ENCODE measurements at regions not wholly inside any gene's neighbourhood (a gene's known extent, or its start where the extent isn't known, plus 50 kb on each side); places are given as distances from the start of the nearest gene placed in this dataset.

DNA sequence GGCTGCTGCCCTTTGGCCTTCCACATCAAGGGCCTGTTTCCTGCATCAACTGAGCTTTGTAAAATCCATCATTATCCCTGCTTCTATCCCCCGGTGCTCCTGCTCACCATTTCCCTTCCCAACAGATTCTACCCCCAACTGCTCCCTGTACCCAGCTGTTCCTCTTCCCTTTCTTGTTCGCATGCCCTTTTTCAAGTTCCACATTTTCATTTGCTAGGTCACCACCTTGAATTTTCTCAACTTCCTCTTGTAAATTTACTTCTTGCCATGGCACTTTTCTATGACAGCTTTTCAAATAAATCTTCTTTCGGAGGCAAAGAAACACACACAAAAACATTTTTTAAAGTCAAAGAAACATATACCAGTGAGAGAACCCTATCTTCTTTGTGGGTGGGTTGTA, 330.5 kb upstream of the ADGRL2 start:
- ATAC-seq (no peak), DNase-seq (no peak)
- Histone ChIP-seq H3K4me1 (no peaks in the 10 kb centered on the region), H3K27me3 (no peaks in the 10 kb centered on the region), H3K27ac (no peak overlapping the region), H3K36me3 (no peaks in the 10 kb centered on the region), H3K9me3 (no peaks in the 10 kb centered on the region), H3K4me3 (no peak overlapping the region)
- TF ChIP-seq, protein P1, sequence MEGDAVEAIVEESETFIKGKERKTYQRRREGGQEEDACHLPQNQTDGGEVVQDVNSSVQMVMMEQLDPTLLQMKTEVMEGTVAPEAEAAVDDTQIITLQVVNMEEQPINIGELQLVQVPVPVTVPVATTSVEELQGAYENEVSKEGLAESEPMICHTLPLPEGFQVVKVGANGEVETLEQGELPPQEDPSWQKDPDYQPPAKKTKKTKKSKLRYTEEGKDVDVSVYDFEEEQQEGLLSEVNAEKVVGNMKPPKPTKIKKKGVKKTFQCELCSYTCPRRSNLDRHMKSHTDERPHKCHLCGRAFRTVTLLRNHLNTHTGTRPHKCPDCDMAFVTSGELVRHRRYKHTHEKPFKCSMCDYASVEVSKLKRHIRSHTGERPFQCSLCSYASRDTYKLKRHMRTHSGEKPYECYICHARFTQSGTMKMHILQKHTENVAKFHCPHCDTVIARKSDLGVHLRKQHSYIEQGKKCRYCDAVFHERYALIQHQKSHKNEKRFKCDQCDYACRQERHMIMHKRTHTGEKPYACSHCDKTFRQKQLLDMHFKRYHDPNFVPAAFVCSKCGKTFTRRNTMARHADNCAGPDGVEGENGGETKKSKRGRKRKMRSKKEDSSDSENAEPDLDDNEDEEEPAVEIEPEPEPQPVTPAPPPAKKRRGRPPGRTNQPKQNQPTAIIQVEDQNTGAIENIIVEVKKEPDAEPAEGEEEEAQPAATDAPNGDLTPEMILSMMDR (IDR thresholded peaks at IDR 0.05) = no peak
- intact Hi-C loops (cut with DNase I) = no loop called here

DNA sequence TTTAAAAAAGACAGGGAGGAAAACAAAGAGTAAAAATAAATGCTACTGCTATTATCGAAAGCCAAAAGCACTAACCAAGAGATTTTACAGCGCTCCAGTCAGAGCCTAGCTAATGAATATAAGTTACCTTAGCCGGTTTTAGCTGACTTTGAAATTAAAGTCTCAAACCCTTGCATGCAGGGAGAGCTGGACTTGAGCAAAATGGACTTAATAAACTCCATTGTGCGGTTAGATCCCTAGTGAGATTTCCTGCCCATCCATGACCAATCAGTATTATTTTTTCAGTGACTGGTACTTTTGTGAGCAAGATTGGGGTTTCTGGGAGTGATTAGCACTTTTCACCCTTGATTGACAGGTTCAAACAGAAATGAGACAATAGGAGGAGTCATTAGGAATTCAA, 333.4 kb upstream of the ADGRL2 start:
- no peak for ATAC-seq
- H3K27ac ChIP-seq = no peak overlapping the region
- TF ChIP-seq, protein P1 (IDR thresholded peaks at IDR 0.05) = no peak

DNA sequence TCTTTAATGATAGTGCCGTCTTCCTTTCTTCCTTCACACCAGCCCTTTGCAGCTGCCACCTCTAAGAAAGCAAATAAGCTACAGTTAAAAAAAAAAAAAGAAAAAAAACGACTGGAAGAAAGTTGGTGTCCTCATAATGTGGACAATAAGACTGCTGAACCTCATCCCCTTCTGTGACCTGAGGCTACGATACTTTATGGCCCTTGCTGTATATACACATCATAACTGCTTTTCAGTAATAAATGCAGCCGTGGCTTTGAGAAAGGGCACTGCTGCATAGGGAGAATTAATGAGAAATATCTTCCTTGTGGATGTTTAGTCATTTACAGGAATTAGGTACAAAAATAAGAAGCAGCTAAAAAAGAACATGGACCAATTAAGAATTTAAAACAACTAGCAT, 333.8 kb upstream of the ADGRL2 start:
- Histone ChIP-seq H3K9me3 (no peaks in the 10 kb centered on the region), H3K36me3 (no peaks in the 10 kb centered on the region), H3K27me3 (no peaks in the 10 kb centered on the region), H3K4me3 (no peak overlapping the region), H3K27ac (no peak overlapping the region), H3K4me1 (no peaks in the 10 kb centered on the region)
- no peak for ATAC-seq
- no peak for DNase-seq
- TF ChIP-seq, protein P1 (IDR thresholded peaks at IDR 0.05) = no peak
- intact Hi-C loops (cut with DNase I) = no loop called here

More for the DNA sequence above, 333.4 kb upstream of the ADGRL2 start:
- no peaks in the 10 kb centered on the region for H3K27me3 ChIP-seq
- no peaks in the 10 kb centered on the region for H3K4me1 ChIP-seq
- no peaks in the 10 kb centered on the region for H3K36me3 ChIP-seq
- no peak overlapping the region for H3K4me3 ChIP-seq
- intact Hi-C loops (cut with DNase I) = no loop called here
- no peak for DNase-seq
- H3K9me3 ChIP-seq = no peaks in the 10 kb centered on the region

DNA sequence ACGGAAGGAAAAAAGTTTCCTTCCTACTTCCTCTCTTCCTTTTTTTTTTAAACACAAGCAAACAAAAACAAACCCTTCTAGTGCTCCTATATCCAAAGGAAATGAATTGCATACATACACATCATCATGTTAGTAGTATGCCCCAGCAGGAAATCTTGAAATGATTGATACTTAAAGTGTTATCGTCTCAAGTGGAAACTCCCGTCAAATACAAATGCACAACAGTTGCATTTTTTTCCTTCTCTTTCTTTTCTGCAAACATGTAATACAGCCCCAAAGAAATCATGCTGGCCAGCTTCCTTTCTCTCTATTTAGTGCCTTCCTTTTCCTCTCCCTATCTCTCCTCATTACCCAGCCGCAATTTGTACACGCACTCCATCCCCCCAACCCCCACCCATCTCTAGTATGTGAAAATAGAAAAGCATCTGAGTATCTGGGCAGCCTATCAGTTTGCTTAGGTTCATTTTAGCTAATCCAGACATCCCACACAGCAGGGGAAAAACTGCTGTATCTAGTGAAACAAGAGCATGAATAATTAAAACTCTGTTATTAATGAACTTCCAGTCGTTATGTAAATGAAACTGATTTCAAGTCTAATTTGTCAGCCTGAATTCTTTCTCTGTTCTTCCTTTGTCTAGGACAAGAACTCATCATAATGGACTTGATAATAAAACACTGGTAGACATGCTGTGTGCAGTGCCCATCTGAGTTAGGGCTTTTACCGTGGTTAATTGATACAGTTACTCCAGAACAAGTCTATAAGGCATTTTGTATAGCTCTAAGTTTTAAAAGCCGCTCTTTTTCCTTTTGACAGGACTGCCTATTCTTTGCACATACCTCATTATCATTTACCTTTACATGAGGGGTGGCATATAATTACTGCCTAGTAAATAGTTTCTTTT, 336.5 kb upstream of the ADGRL2 start:
- Histone ChIP-seq H3K27ac (no peak overlapping the region), H3K4me1 (no peaks in the 10 kb centered on the region), H3K9me3 (no peaks in the 10 kb centered on the region), H3K36me3 (no peaks in the 10 kb centered on the region), H3K27me3 (no peaks in the 10 kb centered on the region), H3K4me3 (no peak overlapping the region)
- TF ChIP-seq, protein P1 (IDR thresholded peaks at IDR 0.05) = no peak
- no peak for DNase-seq
- no peak for ATAC-seq
- intact Hi-C loops (cut with DNase I) = no loop called here

DNA sequence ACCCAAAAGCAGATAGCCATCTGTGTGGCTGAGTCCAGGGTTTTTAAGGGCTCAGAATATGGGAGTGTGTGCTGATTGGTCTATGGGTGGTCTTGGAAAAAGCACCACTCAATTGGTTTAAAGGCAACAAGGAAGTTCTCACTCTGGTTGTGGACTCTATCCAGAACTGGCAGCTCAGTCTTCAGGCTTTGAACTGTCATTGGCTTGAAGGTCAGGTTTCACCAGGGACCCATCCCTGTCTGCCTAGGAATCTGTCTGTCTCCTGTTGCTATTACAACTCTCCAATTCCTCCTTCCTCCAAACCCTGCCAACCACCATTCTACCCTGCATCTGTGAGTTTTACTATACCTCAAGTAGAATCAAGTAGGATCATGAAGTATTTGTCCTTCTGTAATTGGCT, 341.7 kb upstream of the ADGRL2 start:
- TF ChIP-seq, protein P1 (IDR thresholded peaks at IDR 0.05) = no peak
- no peak for DNase-seq
- Histone ChIP-seq H3K9me3 (no peaks in the 10 kb centered on the region), H3K36me3 (no peaks in the 10 kb centered on the region), H3K4me1 (no peaks in the 10 kb centered on the region), H3K4me3 (no peak overlapping the region), H3K27me3 (no peaks in the 10 kb centered on the region), H3K27ac (no peak overlapping the region)
- intact Hi-C loops (cut with DNase I) = no loop called here
- no peak for ATAC-seq
